ENCODE measurements at regions not wholly inside any gene's neighbourhood (a gene's known extent, or its start where the extent isn't known, plus 50 kb on each side); places are given as distances from the start of the nearest gene placed in this dataset.
"Not testable (repeated sequence)": the region's sequence is repeated elsewhere in the genome, so short reads cannot be mapped to it uniquely, and the experiment has no call there.

- DNase-seq, result no peak
These were observed 159.8 kb downstream of the DPY19L2 start for GRCh38 chr12:63508543-63508942.

DNA sequence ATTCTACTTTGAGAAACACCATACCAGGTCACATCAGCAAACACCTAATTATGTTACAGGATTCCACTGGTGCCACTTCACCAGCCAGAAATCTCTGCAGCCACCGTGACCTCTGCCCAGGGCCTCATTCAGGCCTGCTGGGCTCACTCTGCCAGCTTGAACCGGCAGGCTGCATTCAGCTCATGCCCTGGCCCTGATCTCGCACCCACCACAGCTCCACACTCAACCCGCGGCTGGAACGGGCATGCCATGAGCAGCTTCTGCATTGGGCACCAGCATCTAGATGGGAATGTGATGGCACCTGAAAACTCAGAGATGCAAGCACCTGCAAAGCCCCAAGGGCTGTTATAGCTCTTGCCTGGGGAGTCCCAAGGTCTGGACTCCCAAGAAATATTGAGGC is 168.7 kb downstream of the DPY19L2 start:
- no peak for DNase-seq

DNA sequence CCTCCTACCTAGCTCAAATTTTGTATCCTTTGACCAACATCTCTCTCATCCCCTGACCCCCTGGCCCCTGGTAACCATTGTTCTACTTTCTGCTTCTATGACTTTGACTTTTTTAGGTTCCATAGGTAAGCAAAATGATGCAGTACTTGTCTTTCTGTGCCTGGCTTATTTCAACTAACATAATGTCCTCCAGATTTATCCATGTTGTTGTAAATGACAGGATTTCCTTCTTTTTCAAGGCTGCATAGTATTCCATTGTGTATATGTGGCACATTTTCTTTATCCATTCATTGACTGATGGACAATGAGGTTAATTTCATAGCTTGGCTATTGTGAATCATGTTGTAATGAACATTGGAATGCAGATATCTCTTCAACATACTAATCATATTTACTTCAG is 170.1 kb downstream of the DPY19L2 start:
- DNase-seq, result no peak

- DNase-seq, result no peak
These were observed 171.6 kb downstream of the DPY19L2 start for GRCh38 chr12:63496654-63497053.

DNA sequence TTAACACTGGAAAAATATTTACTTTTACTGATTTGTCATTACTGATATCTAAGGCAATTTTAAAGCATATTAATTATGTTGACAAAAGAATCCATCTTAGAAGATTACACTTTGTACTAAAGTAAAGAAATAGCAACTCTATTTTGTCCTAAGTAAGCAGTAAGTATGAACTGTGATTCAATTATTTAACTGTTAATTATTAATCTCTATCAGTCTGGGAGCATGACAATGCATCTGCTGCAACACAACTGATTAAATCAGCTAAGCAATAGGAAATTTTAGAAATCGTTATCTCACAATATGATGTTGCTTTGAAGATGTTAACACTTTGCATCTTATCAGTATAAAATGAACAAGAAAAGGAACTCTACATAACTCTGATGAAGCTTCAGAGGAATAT is 172.3 kb downstream of the DPY19L2 start:
- DNase-seq, result no peak

- not testable (repeated sequence) for DNase-seq
These were observed 174.9 kb downstream of the DPY19L2 start for GRCh38 chr12:63493357-63493756.

- no peak for DNase-seq
These were observed 188.1 kb downstream of the DPY19L2 start for GRCh38 chr12:63480186-63480585.

GRCh38 chr12:63470161-63470560 is 198.1 kb downstream of the DPY19L2 start:
- DNase-seq, result no peak

DNA sequence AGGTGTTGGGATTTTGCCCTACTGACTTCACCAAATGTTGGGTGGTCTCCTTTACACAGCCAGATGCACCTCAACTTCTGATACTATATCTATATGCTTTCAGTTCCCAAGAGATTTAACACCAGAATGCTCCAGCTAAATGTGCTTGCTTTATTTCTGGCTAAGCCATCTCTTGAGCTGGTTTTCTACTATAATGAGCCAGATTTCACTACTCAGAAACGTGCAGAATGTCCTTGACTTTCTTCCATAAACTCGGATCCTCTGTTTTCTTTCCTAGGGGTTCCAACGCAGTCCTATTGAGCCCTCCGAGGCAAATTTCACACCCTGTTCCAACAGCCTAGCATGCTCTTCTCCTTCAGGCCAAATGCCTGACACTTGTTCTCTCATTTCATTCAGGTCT is 200.3 kb downstream of the DPY19L2 start:
- no peak for DNase-seq

DNA sequence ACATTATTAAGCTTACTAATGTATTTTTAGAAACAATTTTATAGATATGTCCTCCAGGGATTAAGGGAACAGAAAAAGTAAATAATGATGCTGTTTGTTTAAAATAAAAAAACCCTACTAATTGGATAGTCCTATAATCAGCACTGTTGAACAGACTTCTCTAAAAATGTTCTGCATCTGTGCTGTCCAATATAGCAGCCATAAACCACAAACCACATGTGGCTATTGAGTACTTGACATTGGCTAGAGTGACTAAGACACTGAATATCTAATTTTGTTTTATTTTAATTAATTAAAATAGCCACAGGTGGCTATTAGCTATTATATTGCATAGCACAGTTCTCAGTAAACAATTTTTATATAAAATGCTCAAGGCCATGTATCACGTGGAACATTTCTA is 210.4 kb downstream of the DPY19L2 start:
- DNase-seq, result no peak

DNA sequence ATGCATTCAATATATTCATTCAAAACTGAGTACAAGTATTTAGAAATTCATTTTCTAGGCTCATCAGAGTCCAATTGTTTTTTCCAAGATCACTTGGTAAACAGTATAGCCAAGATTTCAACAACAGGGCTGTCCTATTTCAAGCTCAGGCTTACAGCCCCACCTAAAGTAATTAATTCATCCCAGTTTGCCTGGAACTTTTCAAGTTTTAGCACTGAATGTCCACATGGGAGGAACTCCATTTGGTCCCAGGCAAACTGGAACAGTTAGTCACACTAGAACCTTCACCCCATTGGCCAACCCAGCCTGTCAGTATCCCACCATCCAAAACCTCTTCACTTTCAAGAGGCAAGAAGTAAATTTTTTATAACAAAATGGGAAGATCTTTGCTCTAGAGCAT is 210.9 kb downstream of the DPY19L2 start:
- DNase-seq, result no peak

GRCh38 chr12:63450816-63451215 is 217.5 kb downstream of the DPY19L2 start:
- DNase-seq, result no peak

DNA sequence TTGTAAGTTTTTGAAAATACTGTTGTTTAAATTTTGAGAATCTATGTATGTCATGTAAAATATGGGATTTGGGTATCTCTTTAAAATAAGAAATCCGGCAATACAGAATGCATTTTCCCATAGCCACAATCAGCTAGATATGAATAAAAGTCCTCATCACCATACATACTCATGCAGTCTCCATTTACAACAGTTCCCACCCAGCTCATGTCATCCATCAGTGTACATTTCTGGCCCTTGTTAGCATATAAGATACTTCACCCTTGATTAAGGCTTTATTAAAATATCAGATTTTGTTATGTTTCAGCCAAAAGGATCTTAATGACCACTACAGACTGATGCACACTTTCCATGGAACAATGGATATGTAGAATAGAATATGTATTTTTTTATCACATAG is 218.0 kb downstream of the DPY19L2 start:
- DNase-seq, result no peak

- no peak for DNase-seq
These were observed 222.9 kb downstream of the DPY19L2 start for GRCh38 chr12:63445224-63445880.

GRCh38 chr12:63440048-63440447 is 228.2 kb downstream of the DPY19L2 start:
- DNase-seq, result peak; percentile 31

DNA sequence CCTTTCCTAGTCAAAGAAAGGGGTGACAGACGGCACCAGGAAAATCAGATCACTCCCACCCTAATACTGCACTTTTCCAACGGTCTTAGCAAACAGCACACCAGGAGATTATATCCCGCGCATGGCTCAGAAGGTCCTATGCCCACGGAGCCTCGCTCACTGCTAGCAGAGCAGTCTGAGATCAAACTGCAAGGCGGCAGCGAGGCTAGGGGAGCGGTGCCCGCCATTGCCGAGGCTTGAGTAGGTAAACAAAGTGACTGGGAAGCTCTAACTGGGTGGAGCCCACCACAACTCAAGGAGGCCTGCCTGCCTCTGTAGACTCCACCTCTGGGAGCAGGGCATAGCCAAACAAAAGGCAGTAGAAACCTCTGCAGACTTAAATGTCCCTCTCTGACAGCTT is 233.9 kb downstream of the DPY19L2 start:
- DNase-seq, result not testable (repeated sequence)

DNA sequence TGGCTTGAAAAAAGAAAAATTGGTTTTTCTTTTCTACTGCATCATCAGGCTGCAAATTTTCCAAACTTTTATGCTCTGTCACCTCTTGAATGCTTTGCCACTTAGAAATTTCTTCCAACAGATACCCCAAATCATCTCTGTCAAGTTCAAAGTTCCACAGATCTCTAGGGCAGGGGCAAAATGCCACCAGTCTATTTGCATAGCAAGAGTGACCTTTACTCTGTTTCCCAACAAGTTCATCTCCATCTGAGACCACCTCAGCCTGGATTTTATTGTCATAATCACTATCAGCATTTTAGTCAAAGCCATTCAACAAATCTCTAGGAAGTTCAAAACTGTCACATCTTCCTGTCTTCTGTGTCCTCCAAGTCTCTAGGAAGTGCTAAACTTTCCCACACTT is 240.3 kb downstream of the DPY19L2 start:
- not testable (repeated sequence) for DNase-seq

DNA sequence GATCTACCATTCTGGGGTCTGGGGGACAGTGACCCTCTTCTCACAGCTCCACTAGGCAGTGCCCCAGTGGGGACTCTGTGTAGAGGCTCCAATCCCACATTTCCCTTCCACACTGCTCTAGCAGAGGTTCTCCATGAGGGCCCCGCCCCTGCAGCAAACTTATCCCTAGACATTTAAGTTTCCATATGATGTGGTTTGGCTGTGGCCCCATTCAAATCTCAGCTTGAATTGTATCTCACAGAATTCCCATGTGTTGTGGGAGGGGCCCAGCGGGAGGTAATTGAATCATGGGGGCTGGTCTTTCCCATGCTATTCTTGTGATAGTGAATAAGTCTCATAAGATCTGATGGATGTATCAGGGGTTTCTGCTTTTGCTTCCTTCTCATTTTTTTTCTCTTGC is 241.3 kb downstream of the DPY19L2 start:
- DNase-seq, result not testable (repeated sequence)

DNA sequence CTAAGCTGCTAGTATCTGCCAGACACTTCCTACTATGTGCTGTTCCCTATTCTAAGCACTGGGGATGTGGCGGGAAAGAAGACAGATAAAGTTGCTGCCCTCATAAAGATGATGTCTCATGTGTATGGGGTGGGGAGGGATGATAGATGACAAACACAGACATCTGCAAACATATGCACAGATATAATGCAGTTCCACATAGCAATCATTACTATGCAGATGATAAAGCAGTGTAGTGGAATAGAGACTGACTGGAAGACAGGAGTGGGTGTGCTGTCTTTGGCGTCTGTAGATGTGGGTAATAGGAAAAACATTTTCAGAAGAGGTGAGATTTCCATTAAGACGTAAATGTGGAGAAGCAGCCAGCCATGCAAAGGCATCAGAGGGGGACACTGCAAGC is 243.6 kb downstream of the DPY19L2 start:
- DNase-seq, result no peak

DNA sequence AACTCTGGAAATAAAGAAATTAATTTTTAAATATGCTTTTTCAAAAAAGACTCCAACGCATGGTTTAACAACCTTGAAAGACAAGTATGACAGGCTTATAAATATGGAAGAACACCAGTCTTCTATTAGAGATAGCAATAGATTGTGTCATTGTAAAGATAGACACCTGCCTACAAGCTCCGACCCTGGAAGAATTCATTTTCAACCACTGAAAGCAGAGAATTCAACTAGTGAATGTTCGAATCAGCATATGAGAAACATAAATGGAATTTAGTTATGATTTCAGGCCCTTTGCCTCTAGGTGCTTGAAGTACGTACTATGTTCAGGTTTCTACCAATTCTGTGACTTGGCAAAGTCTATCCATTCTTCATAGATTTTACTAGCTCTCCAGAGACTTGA is 244.5 kb downstream of the DPY19L2 start:
- DNase-seq, result no peak

DNA sequence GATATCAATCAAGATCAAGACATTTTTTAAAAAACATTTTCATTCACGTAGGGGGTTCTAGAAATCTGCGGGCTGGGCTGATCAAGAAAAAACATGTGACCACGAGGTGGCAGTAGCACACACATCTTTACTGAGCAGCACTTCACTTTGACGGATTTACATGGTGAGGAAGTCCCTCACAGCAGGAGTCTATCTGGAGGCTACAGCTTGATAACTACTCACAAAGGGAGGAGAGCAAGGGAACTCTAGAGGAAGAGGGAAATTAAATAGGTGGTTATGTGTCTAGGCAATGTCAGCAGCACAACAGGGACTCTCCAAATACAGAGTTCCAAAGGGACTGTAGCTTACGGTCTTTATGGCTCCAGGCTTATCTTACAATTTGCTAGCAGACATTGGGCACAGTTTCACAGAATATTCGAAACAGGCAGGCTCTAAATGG is 248.1 kb downstream of the DPY19L2 start:
- peak; percentile 75 for DNase-seq

DNA sequence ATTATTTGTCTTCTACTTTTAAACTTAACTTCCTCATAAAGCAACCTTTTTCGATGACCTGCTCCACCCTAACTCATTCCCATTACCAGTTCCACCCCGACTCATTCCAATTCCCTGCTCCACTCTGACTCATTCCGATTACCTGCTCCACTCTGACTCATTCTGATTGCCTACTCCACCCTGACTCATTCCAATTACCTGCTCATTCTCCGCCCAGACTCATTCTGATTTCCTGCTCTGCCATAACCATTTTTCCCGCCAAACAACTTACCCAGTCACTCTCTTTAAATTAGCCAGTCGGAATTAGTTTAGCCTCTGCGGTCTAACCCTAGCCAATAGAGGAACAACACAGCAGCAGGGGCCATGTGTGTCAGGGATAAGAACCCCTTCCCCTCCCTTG is 249.1 kb downstream of the DPY19L2 start:
- DNase-seq, result no peak

DNA sequence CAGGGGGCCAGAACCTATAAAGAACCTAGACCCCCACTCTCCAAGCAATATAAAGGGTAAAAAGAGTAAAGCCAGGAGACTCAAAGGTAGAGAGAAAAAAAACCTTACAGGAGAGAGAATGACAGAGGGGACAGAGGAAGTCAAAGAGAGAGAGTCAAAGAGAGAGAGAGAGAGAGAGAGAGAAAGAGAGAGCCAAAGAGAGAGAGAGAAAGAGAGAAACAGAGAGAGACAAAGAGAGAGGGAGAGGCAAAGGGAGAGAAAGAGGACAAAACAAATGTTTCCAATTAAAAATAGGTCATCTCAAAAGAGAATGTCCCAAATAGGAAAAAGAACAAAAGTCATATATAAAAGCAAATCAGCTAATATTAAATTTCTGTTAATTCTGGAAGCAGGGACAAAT is 251.5 kb downstream of the DPY19L2 start:
- DNase-seq, result no peak

- DNase-seq, result no peak
These were observed 252.9 kb downstream of the DPY19L2 start for GRCh38 chr12:63415357-63415756.

DNA sequence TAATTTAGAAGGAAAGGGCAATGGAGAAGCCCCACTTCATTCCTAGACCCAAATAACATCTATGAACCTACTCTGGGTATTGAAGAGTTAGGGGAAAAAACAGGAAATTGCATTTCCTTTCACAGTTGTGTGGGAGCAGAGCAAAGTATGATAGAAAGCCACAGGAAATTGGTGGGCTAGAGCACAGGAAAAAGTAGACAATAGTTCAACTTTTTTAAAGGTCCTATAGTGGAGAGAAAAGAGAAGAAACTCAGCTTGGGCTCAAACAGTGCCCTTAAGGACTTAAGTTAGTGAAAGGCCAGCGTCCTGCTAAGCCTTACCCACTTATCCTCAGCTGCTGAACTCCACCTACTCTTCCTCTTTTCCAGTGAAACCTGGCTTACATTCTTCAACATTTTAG is 258.1 kb downstream of the DPY19L2 start:
- DNase-seq, result no peak

GRCh38 chr12:63406781-63407180 is 255.8 kb upstream of the AVPR1A start:
- DNase-seq, result no peak
